Right forelimb (tissue), 1 donor: ENCODE measurements at regions not wholly inside any gene's neighbourhood (a gene's known extent, or its start where the extent isn't known, plus 50 kb on each side); places are given as distances from the start of the nearest gene placed in this dataset.
A peak's percentile ranks its signal among the peaks of the same experiment; 100 is the strongest.

Experiments
- DNase-seq: peaks from one replicate; pipeline ENCODE4 v3.0.0-alpha.2; 2018

DNA sequence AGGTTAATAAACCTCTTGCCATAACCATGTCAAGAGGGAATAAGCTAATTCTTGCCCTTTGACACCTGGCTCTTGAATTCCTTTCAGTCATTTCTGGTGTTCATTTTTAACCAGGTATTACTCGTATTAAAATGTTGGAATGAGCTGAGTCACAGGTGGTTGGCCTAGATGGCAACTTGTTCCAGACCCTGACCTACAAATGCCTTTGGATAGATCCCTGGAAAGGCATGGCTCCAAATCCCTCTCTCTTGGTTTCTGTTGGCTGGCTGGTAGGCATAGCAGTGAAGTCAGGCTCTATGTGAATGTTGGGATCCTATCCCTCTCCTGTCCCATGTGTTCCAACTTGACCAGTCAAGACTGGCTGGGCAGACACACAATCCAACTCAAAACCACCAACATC lies 277.1 kb upstream of the PROK2 start:
- no peak for DNase-seq

DNA sequence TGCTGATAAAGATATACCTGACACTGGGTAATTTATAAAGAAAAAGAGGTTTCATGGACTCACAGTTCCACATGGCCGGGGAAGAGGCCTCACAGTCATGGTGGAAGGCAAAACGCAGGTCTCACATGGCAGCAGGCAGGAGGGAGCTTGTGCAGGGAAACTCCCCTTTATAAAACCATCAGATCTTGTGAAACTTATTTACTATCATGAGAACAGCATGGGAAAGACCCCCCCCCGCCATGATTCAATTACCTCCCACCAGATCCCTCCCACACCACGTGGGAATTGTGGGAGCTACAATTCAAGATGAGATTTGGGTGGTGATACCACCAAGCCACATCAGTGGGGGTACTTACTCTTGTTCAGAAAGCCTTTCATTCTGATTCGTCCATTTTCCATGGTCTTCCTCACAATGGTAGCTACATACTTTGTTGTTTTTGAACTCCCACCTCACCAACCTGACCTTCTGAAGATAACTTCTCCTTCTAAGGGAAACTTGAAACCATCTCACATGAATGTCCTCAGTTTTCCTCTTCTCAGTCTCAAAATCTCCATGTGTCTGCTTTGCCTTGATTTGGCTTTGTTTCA lies 275.6 kb upstream of the PROK2 start:
- DNase-seq, result no peak

DNA sequence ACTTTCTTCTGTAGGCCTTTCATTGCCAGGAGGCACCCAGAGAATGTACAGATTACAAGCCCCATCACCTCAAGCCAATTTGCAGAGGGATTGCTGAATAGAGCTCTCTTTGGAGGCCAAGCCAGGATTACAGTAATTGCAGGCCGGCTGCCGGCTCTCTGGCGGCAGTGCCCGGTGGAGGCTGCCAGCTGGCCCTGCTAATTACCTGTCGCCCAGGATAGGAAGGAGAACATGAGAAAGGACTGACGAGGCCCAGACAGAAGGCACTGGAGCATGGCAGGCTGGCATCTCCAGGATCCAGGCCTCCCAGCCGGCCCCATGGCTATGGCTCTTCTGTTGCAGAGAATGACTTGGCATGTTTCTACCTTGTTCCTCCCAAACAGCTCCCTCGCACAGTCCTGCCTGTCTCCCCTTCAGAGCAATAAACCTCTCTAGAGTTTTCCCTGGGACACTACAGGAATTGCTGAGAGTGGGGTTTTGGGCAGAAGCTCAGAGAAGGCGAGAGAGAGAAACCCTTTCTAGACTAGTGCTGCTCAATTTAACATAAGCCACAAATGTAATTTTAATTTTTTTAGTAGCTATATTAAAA lies 273.6 kb upstream of the PROK2 start:
- peak; percentile 56 for DNase-seq

DNA sequence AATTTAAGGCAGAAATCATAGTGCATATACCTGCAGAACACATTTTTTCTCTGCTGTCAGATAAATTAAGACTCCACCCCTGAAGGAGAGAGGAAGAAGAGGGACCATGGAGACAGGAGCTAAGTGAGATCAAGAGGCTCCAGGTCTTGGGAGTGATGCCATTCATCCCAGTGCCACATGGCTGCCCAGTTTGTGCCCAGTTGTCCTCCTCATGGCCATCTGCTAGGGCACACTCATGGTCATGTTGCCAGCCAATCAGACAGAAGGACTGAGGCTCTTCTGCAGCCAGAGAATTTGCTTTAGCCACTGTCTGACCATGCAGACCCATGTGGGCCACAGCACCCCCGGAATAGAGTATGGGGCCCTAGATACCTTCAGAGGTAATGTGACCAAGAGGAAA lies 270.5 kb upstream of the PROK2 start:
- DNase-seq, result no peak

DNA sequence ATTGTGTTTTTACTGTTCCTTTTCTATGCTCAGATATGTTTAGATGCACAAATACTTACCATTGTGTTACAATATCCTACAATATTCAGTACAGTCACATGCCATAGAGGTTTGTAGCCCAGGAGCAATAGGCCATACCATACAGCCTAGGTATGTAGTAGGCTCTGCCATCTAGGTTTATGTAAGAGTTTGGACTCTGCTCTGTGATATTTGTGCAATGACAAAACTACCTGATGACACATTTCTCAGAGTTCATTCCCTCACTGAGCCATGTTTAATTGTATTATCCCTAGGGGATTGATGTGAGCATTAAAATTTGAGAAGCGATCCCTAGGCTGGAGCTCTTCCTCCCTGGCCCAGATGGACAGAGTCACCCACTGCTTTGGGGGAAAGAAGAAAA lies 270.0 kb upstream of the PROK2 start:
- no peak for DNase-seq

DNA sequence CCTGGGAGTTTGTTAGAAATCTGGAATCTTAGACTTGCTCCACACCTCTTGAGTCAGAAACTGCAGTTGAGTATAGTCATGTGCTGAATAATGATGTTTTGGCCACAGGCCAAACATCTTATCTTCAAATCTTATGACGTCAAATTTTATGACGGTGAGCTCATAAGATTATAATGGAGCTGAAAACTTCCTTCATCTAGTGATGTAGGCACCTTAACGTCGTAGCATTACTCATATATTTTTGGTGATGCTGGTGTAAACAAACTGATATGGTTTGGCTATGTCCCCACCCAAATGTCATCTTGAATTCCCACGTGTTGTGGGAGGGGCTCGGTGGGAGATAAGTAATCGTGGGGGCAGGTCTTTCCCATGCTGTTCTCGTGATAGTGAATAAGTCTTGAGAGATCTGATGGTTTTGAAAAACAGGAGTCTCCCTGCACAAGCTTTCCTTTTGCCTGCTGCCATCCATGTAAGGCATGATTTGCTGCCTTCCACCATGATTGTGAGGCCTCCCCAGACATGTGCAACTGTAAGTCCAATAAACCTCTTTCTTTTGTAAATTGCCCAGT lies 268.0 kb upstream of the PROK2 start:
- DNase-seq, result no peak

DNA sequence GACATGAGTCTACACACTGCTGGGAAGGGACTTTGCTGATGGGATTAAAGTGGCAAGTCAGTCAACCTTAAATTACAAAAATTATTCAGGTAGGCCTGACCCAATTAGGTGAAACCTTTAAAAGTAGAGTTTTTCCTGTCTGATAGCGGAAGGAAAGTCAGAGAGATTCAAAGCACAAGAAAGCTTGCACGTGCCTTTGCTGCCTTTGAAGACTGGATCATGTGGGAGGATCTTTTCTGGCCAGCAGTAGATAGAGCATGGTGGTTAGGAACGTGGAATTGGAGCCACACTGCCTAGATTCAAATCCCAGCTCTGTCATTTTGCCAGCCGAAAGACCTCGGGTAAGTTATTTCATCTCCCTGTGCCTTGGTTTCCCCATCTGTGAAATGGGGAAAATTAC lies 265.8 kb upstream of the PROK2 start:
- no peak for DNase-seq

DNA sequence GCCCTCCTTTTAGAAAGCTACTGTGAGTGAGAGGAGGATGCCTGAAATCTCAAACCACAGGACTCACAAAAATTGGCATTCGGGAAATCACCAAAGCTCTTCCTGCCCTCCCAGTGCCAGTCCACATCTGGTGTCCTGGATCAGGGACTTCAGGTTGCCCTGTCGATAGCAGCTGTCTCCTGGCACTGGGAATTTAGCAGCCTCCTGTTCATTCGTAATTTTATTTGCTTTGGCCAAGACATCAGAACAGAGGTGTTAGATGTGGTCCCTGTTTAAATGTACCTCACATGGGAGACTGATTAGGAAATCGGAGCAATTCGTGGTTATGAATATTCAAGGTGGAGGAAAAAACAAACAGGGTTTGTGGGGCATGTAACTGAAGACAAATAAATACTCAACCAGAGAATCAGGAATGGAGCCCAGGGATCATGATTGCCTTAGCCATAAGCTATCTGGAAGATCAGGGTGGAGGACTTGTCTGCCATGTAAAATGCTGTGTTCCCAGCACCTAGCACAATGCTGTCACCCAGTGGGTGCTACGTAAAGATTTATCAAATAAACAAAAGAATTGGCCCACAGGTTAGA lies 265.2 kb upstream of the PROK2 start:
- DNase-seq, result no peak

DNA sequence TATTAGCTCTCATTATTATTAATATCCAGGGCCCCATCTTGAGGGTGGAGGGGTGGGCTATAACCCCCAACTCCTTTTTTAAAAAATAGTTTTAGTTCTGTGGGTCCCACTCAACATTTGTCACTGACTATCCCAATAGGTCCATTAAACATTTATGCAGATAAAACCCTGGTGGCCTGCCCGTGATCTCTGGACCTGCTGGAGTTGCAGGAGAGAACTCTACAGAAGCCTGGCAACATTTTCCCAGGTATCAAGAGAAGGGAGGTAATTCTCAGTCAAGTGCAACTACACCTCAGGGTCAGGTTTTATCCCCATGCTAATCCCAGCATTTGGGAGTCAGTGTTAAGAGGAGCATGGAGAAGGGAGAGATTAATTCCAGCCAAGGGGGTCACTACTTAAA lies 264.4 kb upstream of the PROK2 start:
- DNase-seq, result no peak

DNA sequence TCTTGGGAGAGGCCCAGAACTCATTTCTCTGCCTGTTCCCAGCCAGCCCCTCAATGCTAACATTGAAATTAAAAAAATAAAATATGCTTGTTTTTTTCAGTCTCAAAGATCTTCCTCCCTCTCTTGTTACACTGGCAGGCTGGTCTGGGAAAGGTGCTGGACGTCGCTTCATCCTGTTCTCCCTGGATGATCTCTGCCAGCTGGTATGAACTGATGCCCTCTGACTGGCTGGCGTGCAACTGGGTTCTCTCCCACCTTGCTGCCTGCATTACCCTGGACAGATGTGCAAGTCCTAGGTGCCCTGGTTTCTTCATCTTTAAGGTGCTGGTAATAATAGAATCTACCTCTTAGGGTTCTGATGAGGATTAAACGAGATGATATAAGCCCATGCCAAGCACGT lies 263.9 kb upstream of the PROK2 start:
- no peak for DNase-seq

DNA sequence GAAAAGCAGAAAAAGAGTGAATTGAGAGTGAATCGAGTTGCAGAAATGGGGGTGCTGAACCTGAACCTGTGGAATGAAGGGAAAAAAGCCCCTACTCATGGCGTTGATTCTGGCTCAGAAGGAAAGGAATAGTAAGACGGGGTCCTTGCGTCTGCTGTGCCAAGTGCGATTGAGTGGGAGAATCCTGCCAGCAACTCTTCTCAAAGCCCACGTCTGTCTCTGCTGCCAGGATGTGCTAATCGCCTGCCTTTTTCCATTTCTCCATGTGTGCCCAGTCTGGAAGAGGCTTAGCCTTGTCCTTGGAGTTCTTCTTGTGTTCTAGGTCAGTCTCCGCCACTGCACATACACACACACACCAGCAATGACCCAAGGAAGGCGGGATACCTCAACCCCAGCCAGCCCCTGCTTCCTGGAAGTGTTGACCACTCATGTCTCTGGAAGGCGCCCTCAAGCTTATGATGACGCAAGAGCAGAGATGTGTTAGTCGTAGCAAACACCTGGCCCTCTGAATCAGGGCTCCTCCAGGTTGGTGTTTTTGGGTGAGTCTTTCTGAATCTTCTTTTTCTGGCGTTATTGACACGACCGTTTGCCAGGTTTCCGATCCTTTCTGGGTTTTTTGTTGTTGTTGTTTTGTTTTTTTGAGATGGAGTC lies 262.4 kb upstream of the PROK2 start:
- DNase-seq, result no peak

DNA sequence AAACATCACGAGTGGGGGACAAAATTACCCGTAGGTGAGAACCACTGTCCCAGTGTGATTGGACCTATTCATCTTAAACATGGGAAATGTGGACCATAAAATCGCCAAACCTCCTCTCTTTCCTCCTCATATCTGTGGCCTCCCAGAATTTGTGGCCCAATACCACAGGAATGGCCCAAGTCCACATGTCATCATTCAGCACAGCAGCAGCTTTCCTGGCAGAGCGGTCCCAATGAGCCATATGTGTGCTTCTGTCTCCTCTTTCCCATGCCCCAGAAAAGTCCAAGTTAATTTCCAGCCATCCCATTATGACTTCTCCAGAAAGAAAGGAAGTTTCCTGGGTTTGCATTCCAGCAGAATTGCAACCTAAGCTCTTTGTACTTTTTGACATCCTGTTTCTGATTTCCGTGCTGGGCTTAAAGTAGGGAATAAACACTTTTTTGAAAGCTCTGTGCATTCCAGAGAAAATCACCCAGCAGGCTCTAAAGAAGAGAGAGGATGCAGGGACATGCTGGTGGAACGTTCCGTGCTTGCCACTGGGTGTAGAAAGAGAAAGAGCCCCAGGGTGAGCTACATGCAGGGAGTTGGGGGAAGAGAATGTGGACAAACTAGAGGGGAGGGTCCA lies 259.4 kb upstream of the PROK2 start:
- DNase-seq, result no peak

DNA sequence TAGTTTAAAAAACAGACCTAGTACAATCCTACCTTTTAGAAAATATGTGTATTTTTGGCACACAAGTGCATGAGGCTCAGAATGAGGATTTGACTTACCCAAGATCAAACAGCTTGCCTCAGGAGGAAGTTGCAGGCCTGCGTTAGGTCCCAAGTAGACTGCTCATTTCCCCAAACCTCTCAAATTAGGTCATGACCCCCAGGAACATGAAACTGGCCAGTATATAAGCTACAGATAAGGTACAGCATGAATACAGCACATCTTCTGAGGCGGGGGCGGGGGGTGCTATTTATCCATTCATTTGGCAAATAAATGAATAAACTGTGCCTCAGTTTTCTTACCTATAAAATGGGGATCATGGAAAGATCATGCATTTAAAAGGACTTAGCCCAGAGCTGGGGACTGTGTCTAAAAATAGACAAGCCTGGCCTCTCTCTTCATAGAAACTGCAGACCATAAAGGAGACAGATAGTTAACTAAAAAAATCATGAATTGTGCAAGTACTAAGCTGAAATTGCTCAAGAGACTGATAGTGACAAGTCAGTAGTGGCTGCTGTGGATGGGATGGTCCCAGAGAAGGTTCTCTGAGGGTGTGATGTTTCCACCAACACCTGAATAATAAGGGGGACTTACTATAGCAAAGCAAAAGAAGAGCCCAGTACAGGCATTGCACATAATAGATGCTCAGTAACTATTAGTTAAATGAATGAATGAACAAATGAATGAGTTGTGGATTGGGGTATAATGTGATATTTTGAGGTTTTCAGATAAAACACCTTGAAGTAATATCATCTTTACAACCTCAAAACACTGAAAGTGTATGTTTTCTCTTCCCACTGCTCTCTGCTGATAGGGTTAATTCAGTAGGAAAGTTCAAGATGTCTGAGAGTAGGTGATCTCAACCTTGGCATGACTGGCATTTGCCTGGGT lies 258.5 kb upstream of the PROK2 start:
- no peak for DNase-seq

DNA sequence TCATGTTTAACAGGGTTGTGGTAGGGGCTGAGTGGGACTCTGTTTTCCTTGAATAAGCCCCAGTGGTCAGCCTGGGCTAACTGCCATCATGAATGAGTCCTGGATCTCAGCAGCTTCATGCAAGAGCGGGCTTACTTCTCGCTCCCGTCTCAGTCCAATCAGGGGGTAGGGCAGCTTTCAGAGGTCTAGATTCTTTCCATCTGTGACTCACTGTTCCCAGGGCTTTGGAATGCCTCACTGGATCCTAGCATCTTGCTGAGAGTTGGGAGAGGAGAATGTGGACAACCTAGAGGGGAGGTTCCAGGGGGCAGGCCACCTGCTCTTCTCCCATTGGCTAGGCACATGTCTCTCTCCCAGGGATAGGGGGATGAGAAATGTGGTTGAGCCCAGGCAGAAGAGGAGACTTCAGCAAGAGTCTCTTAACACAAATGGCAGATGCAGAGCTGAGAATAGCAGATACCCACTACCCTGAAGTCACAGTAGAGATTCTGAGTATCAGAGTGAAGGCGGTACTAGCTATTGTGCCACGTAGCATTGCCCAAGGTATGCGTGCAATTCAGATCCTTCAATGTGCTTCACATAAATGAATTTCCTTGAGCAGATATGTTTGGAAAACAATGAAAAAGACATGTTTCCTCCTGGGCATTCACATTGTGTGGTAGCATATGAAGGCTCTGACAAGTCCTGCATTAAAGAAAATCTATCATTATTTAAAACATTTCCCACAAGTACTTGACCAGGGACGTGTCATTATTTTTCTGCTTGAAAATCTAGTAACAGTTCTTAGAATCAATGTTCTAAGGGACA lies 257.7 kb upstream of the PROK2 start:
- DNase-seq, result no peak

DNA sequence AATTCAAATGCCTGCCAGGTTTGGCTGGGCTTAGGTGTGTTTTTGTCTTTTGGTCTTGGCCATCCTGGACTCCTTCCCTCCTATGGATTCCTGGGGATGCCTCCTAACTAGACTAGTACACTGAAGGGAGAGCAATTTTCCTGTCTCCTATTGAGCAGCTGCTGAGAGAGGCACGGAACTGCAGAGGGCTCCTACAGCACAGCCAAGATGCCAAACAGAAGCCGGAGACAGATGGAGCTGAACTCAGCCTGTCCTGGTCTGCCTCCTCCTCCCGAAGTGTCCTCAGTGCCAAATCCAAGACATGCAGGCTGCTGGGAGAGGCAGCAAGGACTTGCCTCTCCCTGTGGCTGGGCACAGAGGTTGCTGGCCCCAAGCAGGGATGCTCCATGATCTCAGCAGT lies 256.6 kb upstream of the PROK2 start:
- DNase-seq, result peak; percentile 57

DNA sequence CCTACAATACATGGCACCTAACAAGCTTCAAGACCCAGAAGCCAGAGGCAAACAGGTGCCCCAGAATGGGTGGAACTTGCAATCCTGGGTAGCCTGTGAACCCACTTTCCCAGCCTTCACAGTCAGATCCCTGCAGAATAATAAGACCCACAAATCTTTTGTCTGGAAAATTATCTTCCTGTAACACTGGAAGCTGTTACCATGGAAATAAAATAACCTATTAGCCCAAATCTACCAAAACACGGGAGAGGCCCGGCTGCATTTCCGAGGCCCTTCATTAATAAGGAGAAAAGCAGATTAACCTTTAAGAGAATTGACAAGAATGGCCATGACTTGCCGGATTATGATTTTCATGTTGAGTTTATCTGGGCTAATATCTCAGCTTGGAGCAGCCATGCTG lies 256.1 kb upstream of the PROK2 start:
- DNase-seq, result no peak

DNA sequence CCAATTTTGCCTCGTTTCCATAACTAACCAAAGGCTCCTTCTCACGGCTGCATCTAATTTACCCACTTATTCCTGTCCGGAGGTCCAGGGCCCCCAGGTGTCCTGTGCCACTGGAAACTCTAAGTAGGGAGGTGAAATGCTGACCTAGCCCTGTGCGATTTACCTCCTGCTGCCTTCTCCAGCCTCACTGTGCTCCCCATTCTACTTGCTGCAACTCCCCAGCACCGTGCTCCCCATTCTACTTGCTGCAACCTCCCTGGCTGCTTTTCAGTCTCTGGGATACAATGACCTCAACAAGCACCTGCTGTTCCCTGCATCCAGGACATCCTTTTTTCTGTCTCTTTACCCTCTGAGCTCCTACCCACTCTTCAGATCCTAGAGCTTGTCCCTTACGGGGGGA lies 254.7 kb upstream of the PROK2 start:
- no peak for DNase-seq

DNA sequence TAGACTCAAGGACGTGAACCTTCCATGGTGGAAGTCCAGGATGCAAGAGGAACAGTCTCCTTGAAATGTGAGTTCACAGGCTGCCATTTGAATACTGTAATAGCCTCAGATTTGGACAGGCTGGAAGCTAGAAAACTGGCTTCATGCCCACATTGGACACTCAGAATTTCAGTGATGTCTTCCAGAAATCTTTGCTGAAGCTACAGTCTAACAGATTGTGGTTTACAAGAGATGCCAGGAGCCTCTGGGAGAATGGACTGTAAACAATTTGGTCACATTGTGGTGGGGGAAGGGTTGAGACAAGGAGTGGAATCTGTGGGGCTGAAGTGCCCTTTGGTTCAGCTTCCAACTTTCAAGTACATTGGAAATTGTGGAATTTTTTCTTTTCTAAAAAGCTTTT lies 252.0 kb upstream of the PROK2 start:
- no peak for DNase-seq

DNA sequence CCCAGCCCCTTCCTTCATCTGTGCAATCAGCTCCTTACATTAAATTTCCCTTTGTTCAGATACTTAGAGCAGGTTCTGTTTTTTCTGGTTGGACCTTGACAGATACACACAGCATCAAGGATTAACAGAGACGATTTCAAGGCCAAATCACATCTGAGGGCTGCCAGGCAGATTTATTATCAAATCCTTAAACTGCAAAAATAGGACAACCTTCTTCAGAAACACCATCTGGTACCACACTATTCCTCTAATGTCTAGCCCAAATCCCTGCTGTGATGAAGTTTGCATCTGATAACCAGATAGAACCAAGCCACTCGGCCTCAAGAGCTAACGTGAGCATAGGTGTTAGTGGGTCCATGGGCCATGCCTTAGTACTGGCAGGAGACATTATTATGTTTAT lies 250.7 kb upstream of the PROK2 start:
- DNase-seq, result no peak

DNA sequence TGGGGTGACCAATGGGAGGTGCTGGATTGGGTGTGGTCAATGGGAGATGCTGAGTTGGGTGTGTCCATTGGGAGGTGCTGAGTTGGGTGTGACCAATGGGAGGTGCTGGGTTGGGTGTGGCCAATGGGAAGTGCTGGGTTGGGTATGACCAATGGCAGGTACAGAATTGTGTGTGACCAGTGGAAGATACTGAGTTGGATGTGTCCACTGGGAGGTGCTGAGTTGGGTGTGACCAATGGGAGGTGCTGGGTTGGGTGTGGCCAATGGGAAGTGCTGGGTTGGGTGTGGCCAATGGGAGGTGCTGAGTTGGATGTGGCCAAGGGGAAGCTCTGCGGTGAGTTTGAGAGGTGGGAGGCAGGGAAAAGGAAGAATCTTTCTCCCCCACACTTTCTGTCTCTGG lies 250.0 kb upstream of the PROK2 start:
- DNase-seq, result no peak

DNA sequence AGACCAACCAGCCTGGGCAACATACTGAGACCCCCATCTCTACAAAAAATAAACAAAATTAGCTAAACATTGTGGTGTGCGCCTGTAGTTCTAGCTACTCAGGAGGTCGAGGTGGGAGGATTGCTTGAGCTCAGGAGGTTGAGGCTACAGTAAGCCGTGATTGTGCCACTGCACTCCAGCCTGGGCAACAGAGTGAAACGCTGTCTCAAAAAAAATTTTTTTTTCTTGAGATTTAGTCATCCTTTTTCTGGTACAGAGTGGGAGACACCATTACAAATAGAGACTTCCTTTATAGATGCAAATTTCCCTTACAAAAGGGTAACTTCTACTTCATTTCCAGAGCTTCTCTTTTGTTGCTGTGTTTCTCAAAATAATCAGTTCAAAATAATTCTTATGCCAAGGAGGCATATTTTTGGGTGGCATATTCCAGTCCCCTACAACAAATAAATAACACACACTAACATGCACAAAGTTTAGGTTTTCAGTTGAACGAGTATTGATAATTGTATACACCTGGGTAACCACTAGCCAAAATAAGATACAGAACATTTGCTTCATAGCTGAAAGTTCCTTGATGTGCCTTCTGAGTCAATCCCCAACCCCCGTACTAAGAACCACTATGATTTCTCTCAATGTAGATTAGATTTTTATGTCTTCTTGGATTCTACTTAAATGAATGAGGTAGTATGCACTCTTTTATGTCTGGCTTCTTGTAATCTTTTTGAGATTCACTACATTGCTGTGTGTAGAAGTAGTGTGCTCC lies 248.9 kb upstream of the PROK2 start:
- no peak for DNase-seq
